ENCODE measurements at regions not wholly inside any gene's neighbourhood (a gene's known extent, or its start where the extent isn't known, plus 50 kb on each side); places are given as distances from the start of the nearest gene placed in this dataset.

DNA sequence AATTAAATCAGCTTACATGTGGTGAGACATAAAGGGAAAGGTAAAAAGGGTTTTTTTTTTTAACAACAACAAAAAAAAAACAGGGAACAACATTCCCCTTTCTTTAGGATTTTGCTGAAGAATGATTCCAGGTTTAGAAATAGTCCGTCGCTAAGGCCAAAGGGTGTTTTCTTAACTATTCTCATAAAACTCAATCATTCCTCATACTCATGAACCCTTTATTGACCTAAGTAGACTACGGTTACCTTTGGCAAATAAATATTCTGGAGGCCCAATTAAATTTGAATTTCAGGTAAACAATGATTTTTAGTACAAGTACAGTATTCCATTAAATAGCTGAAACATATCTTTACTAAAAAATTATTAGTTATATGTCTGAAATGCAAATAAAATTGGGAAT lies 55.6 kb upstream of the CCNG1 start:
- CTCF ChIA-PET, result no interaction called here
- intact Hi-C loops (cut with micrococcal nuclease), result no loop called here
- H2AFZ ChIP-seq (ENCODE audit: insufficient read depth, low read depth, low read length, poor library complexity, severe bottlenecking), result no peak overlapping the region
- Mint-ChIP-seq H3K27me3 (peaks cover 15% of the 10 kb centered on the region), H3K4me3 (no peak overlapping the region), H3K27ac (no peak overlapping the region), H3K4me1 (no peaks in the 10 kb centered on the region), H3K9me3 (ENCODE audit: insufficient read depth) (peaks cover 2% of the 10 kb centered on the region)
- no peak overlapping the region for H3K4me2 ChIP-seq (replicated peaks; ENCODE audit: low read depth, low read length, poor library complexity, severe bottlenecking)
- no peaks in the 10 kb centered on the region for H4K20me1 ChIP-seq (ENCODE audit: control insufficient read depth, insufficient read depth, low read length, poor library complexity, severe bottlenecking)
- DNase-seq, result no peak
- no CpG with 5 or more reads among the region's 3 CpGs for WGBS (ENCODE audit: insufficient coverage)
- H3K9me3 ChIP-seq (ENCODE audit: control extremely low read depth in 1 of 3, control insufficient read depth in 2 of 3, insufficient read depth in 1 of 3, low read length in 2 of 3), result no peaks in the 10 kb centered on the region
- peaks cover 0 to 3% (median 0%) of the 10 kb centered on the region in 4 experiments for H3K27me3 ChIP-seq (replicated peaks in 1 of 4; ENCODE audit: control extremely low read depth in 1 of 4, control insufficient read depth in 3 of 4, insufficient read depth in 4 of 4, low read length in 3 of 4)
- no peak for TF ChIP-seq EZH2 (IDR thresholded peaks at IDR 0.05; ENCODE audit: borderline replicate concordance, insufficient read depth, low read depth, low read length, poor library complexity, severe bottlenecking)
- TF ChIP-seq, protein P1, sequence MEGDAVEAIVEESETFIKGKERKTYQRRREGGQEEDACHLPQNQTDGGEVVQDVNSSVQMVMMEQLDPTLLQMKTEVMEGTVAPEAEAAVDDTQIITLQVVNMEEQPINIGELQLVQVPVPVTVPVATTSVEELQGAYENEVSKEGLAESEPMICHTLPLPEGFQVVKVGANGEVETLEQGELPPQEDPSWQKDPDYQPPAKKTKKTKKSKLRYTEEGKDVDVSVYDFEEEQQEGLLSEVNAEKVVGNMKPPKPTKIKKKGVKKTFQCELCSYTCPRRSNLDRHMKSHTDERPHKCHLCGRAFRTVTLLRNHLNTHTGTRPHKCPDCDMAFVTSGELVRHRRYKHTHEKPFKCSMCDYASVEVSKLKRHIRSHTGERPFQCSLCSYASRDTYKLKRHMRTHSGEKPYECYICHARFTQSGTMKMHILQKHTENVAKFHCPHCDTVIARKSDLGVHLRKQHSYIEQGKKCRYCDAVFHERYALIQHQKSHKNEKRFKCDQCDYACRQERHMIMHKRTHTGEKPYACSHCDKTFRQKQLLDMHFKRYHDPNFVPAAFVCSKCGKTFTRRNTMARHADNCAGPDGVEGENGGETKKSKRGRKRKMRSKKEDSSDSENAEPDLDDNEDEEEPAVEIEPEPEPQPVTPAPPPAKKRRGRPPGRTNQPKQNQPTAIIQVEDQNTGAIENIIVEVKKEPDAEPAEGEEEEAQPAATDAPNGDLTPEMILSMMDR (IDR thresholded peaks at IDR 0.05), result no peak
- POLR2A ChIA-PET, result no interaction called here
- no peaks in the 10 kb centered on the region for H3K4me1 ChIP-seq (ENCODE audit: control insufficient read depth in 2 of 2, insufficient read depth in 2 of 2, low read length in 2 of 2)
- H3K9ac ChIP-seq (ENCODE audit: low read length), result no peak overlapping the region
- no peaks in the 10 kb centered on the region for H3K36me3 ChIP-seq (replicated peaks in 1 of 2; ENCODE audit: control extremely low read depth in 1 of 2, control insufficient read depth in 1 of 2, extremely low read depth in 1 of 2, insufficient read depth in 2 of 2, low read length in 1 of 2)
- no peak overlapping the region for H3K27ac ChIP-seq (ENCODE audit: low read length in 2 of 2)
- ATAC-seq (ENCODE audit: low read depth), result no peak
- no peaks in the 10 kb centered on the region for H3K79me2 ChIP-seq (ENCODE audit: control insufficient read depth, insufficient read depth, low read length)
- H3K4me3 ChIP-seq (ENCODE audit: control extremely low read depth in 1 of 5, extremely low read depth in 1 of 5, insufficient read depth in 1 of 5, low read depth in 2 of 5, low read length in 4 of 5), result no peak overlapping the region

DNA sequence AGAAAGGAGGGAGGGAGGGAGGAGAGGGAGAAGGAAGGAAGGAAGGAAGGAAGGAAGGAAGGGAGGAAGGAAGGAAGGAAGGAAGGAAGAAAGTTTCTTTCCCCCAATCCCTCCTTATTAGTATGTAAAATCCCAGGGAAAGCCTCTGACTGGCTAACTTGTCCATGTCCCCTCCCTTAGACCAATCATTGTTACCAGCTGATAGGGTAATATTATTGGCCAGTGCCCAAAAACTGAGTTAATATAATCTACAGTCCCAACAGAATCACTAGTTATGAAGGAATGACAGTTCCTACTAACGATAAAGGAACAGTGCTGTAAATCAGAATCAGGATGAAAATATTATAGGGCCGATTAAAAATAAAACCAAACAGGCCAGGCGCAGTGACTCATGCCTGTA lies 53.6 kb upstream of the CCNG1 start:
- no peak overlapping the region for H3K27ac Mint-ChIP-seq
- 100% methylated on average over 1 of the region's 3 CpGs for WGBS (ENCODE audit: insufficient coverage)

More for the DNA sequence above, 53.6 kb upstream of the CCNG1 start:
- no peak for DNase-seq
- ChIA-PET POLR2A (no interaction called here), CTCF (no interaction called here)
- Histone ChIP-seq H3K4me3 (ENCODE audit: control extremely low read depth in 1 of 5, extremely low read depth in 1 of 5, insufficient read depth in 1 of 5, low read depth in 2 of 5, low read length in 4 of 5) (no peak overlapping the region), H4K20me1 (ENCODE audit: control insufficient read depth, insufficient read depth, low read length, poor library complexity, severe bottlenecking) (no peaks in the 10 kb centered on the region), H3K27ac (ENCODE audit: low read length in 2 of 2) (no peak overlapping the region), H3K27me3 (replicated peaks in 1 of 4; ENCODE audit: control extremely low read depth in 1 of 4, control insufficient read depth in 3 of 4, insufficient read depth in 4 of 4, low read length in 3 of 4) (peaks cover 0 to 3% (median 0%) of the 10 kb centered on the region in 4 experiments), H3K4me1 (ENCODE audit: control insufficient read depth in 2 of 2, insufficient read depth in 2 of 2, low read length in 2 of 2) (no peaks in the 10 kb centered on the region), H3K79me2 (ENCODE audit: control insufficient read depth, insufficient read depth, low read length) (no peaks in the 10 kb centered on the region), H3K9ac (ENCODE audit: low read length) (no peak overlapping the region), H3K36me3 (replicated peaks in 1 of 2; ENCODE audit: control extremely low read depth in 1 of 2, control insufficient read depth in 1 of 2, extremely low read depth in 1 of 2, insufficient read depth in 2 of 2, low read length in 1 of 2) (no peaks in the 10 kb centered on the region), H3K9me3 (ENCODE audit: control extremely low read depth in 1 of 3, control insufficient read depth in 2 of 3, insufficient read depth in 1 of 3, low read length in 2 of 3) (no peaks in the 10 kb centered on the region), H3K4me2 (replicated peaks; ENCODE audit: low read depth, low read length, poor library complexity, severe bottlenecking) (no peak overlapping the region), H2AFZ (ENCODE audit: insufficient read depth, low read depth, low read length, poor library complexity, severe bottlenecking) (no peak overlapping the region)
- TF ChIP-seq EZH2 (IDR thresholded peaks at IDR 0.05; ENCODE audit: borderline replicate concordance, insufficient read depth, low read depth, low read length, poor library complexity, severe bottlenecking), result no peak
- TF ChIP-seq, protein P1 (IDR thresholded peaks at IDR 0.05), result no peak
- intact Hi-C loops (cut with micrococcal nuclease), result no loop called here
- Mint-ChIP-seq H3K27me3 (peaks cover 7% of the 10 kb centered on the region), H3K9me3 (ENCODE audit: insufficient read depth) (peaks cover 4% of the 10 kb centered on the region), H3K4me1 (no peaks in the 10 kb centered on the region), H3K4me3 (no peak overlapping the region)
- ATAC-seq (ENCODE audit: low read depth), result no peak

Measured in B cell (primary cell).